Type B pancreatic cell (in vitro differentiated cells): ENCODE measurements at regions not wholly inside any gene's neighbourhood (a gene's known extent, or its start where the extent isn't known, plus 50 kb on each side); places are given as distances from the start of the nearest gene placed in this dataset.
A peak's percentile ranks its signal among the peaks of the same experiment; 100 is the strongest.
"Not testable (repeated sequence)": the region's sequence is repeated elsewhere in the genome, so short reads cannot be mapped to it uniquely, and the experiment has no call there.

ENCODE experiments used
- DNase-seq: peaks from one replicate; pipeline ENCODE4 v3.0.0; 2021; ENCODE audit warnings: mixed read lengths; ENCODE audit not compliant: unreplicated experiment; ENCODE audit errors: extremely low spot score
- H3K27ac Mint-ChIP-seq: 2 replicates; pipeline ENCODE4 v1.8.0; 2021; ENCODE audit warnings: mild to moderate bottlenecking, mixed read lengths
- H3K27me3 Mint-ChIP-seq: 2 replicates; pipeline ENCODE4 v1.8.0; 2021; ENCODE audit warnings: mixed read lengths
- H3K36me3 Mint-ChIP-seq: 2 replicates; pipeline ENCODE4 v1.8.0; 2021; ENCODE audit warnings: mixed read lengths
- H3K4me1 Mint-ChIP-seq: one replicate; pipeline ENCODE4 v1.8.0; 2021; ENCODE audit warnings: mixed read lengths; ENCODE audit not compliant: unreplicated experiment
- H3K4me3 Mint-ChIP-seq: 2 replicates; pipeline ENCODE4 v1.8.0; 2021; ENCODE audit warnings: mild to moderate bottlenecking, mixed read lengths
- H3K9me3 Mint-ChIP-seq: 2 replicates; pipeline ENCODE4 v1.8.0; 2021; ENCODE audit warnings: mixed read lengths
- TF ChIP-seq, protein P1 (sequence below): fragments of 200-600 bp; sonication (generic); conservative IDR thresholded peaks from 2 replicates; pipeline ENCODE4 v1.5.0; 2021; ENCODE audit warnings: antibody characterized with exemption, mild to moderate bottlenecking

DNA sequence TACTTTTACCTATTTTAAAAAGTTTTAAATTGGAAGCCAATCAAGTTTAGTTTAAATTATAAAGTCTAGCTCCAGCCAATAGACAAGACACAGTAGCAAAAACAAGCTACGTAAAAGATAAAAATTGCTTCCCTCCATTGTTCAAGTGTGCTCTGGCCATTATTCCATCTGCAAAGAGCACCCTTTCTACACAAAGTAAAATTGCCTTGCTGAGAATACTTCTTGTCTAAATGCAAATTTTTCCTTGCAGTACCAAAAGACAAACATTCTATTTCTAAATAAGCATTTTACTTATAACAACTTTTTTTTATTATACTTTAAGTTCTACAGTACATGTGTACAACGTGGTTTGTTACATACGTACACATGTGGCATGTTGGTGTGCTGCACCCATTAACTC, 75.9 kb upstream of the ZNF746 start:
- Mint-ChIP-seq H3K4me3 (no peak overlapping the region), H3K27ac (no peak overlapping the region), H3K9me3 (peaks cover 30% of the 10 kb centered on the region), H3K27me3 (no peaks in the 10 kb centered on the region), H3K36me3 (peaks cover 34% of the 10 kb centered on the region), H3K4me1 (peaks cover 6% of the 10 kb centered on the region)
- no peak for DNase-seq
- TF ChIP-seq, protein P1, sequence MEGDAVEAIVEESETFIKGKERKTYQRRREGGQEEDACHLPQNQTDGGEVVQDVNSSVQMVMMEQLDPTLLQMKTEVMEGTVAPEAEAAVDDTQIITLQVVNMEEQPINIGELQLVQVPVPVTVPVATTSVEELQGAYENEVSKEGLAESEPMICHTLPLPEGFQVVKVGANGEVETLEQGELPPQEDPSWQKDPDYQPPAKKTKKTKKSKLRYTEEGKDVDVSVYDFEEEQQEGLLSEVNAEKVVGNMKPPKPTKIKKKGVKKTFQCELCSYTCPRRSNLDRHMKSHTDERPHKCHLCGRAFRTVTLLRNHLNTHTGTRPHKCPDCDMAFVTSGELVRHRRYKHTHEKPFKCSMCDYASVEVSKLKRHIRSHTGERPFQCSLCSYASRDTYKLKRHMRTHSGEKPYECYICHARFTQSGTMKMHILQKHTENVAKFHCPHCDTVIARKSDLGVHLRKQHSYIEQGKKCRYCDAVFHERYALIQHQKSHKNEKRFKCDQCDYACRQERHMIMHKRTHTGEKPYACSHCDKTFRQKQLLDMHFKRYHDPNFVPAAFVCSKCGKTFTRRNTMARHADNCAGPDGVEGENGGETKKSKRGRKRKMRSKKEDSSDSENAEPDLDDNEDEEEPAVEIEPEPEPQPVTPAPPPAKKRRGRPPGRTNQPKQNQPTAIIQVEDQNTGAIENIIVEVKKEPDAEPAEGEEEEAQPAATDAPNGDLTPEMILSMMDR, result no peak

DNA sequence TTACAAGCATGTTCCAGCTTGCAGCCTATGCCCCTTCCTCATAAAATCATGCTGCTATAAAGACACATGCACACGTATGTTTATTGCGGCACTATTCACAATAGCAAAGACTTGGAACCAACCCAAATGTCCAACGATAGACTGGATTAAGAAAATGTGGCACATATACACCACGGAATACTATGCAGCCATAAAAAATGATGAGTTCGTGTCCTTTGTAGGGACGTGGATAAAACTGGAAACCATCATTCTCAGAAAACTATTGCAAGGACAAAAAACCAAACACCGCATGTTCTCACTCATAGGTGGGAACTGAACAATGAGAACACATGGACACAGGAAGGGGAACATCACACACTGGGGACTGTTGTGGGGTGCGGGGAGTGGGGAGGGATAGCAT, 75.3 kb upstream of the ZNF746 start:
- not testable (repeated sequence) for H3K4me3 Mint-ChIP-seq, H3K4me1 Mint-ChIP-seq, DNase-seq, H3K27me3 Mint-ChIP-seq, H3K27ac Mint-ChIP-seq
- H3K9me3 Mint-ChIP-seq, result peaks cover 24% of the 10 kb centered on the region
- H3K36me3 Mint-ChIP-seq, result peaks cover 28% of the 10 kb centered on the region

DNA sequence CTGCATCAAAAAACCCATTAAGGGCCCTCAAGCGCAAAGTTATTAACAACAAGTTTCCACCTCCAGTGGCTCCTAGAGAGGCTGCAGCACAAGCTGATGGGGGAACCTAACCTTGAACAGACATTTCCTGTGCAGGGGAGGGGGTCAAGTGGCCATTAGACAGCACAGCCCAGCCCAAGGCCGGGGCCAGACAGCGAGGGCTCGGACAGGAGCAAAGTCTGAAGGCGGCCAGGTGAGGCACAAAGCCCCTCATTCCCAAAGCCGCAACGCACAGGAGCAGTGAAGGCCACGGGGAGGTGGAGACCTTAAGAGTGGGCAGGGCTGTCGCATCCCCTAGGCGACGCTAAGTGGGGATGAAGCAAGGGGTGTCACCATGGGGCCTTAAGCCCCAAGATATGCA, 73.2 kb upstream of the ZNF746 start:
- Mint-ChIP-seq H3K4me3 (no peak overlapping the region), H3K4me1 (peaks cover 6% of the 10 kb centered on the region), H3K27ac (no peak overlapping the region), H3K36me3 (peaks cover 42% of the 10 kb centered on the region), H3K27me3 (no peaks in the 10 kb centered on the region), H3K9me3 (peaks cover 24% of the 10 kb centered on the region)
- DNase-seq, result no peak
- TF ChIP-seq, protein P1, result no peak

DNA sequence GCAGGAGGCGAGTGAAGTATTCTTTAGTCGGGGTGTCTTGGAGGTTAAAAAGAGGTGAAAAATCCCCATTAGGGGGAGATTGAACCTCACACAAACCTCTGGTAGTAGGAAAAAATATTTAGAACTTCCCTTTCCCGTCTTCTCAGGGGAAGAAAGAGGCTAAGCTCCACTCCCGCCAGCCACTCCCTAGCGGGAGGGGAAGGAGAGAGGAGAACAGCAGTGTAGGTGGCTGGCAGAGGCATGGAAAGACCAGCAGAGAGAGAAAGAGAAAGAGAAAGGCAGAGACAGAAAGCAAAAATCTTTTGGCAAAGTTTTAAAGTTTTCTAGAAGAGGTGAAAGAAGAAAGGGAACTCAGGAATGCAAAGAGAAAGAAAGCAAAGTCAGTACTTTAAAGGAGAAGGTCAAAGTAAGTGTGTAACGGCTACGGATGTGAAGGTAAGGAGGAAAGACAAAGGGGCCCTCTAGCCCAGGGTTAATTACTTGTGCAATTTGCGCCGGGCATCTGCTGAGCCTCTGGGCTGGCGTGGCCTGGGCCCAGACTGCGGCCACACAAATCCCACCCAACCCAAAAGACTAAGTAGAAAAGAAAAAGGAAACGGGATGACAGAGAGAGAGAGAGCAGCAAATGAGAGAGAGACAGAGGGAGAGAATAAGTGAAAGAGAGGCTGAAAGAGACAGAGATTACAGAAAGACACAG, 72.3 kb upstream of the ZNF746 start:
- H3K4me1 Mint-ChIP-seq, result peaks cover 6% of the 10 kb centered on the region
- TF ChIP-seq, protein P1, result no peak
- DNase-seq, result no peak
- no peak overlapping the region for H3K4me3 Mint-ChIP-seq
- H3K27ac Mint-ChIP-seq, result peak overlapping the region; percentile 80
- H3K9me3 Mint-ChIP-seq, result peaks cover 24% of the 10 kb centered on the region
- H3K27me3 Mint-ChIP-seq, result no peaks in the 10 kb centered on the region
- H3K36me3 Mint-ChIP-seq, result peaks cover 49% of the 10 kb centered on the region

DNA sequence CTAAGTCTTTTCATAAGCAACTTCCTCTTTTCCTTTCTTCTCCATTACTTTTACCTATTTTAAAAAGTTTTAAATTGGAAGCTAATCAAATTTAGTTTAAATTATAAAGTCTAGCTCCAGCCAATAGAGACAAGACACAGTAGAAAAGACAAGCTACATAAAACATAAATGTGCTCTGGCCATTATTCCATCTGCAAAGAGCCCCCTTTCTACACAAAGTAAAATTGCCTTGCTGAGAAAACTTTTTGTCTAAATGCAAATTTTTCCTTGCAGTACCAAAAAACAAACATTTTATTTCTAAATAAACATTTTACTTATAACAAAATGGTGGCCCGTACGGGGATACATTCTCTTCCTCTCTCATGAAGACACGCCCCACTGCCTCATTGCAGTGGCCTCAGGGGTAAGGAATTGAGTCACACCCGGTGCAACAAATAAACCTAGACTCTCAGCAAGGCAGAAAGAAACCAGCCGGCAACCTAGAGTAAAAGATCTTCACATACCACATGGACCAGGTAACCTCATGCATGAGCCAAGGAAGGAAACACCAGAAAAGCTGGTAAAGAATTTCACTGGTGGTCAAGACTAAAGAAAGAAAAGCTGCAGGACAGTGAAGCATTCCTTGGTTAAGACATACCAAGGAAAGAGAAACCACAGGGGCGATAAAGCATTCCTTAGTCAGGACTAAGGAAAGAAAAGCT, 71.6 kb upstream of the ZNF746 start:
- peaks cover 6% of the 10 kb centered on the region for H3K4me1 Mint-ChIP-seq
- no peaks in the 10 kb centered on the region for H3K27me3 Mint-ChIP-seq
- H3K27ac Mint-ChIP-seq, result peak overlapping the region; percentile 80
- TF ChIP-seq, protein P1, result no peak
- peak overlapping the region; percentile 44 for H3K4me3 Mint-ChIP-seq
- peaks cover 55% of the 10 kb centered on the region for H3K36me3 Mint-ChIP-seq
- DNase-seq, result no peak
- peaks cover 24% of the 10 kb centered on the region for H3K9me3 Mint-ChIP-seq

DNA sequence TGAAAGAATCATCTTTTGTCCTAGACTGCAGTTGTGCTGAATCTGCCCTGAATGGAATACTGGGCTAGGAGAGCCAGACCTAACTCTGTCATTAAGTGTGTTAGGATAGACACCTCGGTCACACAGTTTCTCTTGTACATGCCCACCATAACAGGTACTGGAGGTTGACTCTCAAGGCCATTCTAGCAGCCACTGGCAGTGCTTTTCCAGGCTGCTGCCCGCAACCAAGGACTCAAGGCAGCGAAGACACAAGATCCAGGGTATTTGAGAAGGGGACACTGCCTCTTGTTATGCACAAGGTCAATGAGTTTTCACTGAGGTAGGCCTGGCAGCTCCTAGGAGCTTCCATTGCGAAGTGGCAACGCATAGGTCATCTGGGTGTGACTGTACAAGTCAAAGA, 70.6 kb upstream of the ZNF746 start:
- Mint-ChIP-seq H3K36me3 (peaks cover 61% of the 10 kb centered on the region), H3K4me3 (no peak overlapping the region), H3K4me1 (peaks cover 6% of the 10 kb centered on the region), H3K27me3 (no peaks in the 10 kb centered on the region), H3K27ac (no peak overlapping the region), H3K9me3 (peaks cover 29% of the 10 kb centered on the region)
- TF ChIP-seq, protein P1, result no peak
- no peak for DNase-seq
